GM12872 (cell line): ENCODE measurements at regions not wholly inside any gene's neighbourhood (a gene's known extent, or its start where the extent isn't known, plus 50 kb on each side); places are given as distances from the start of the nearest gene placed in this dataset.
A peak's percentile ranks its signal among the peaks of the same experiment; 100 is the strongest.

Experiments
- TF ChIP-seq, protein P1 (sequence below): IDR thresholded peaks from 3 replicates; pipeline ENCODE4 v1.5.1; 2011; ENCODE audit warnings: low read depth, mild to moderate bottlenecking, low read length, moderate library complexity; ENCODE audit not compliant: insufficient read depth

DNA sequence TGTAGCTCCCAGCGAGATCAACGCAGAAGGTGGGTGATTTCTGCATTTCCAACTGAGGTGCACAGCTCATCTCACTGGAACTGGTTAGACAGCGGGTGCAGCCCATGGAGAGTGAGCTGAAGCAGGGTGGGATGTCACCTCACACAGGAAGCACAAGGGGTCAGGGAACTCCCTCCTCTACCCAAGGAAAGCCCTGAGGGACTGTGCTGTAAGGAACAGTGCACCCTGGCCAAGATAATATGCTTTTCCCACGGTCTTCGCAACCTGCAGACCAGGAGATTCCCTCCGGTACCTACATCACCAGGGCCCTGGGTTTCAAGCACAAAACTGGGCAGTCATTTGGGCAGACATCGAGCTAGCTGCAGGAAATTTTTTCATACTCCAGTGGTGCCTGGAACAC is 216.4 kb upstream of the TET2 start:
- TF ChIP-seq, protein P1, sequence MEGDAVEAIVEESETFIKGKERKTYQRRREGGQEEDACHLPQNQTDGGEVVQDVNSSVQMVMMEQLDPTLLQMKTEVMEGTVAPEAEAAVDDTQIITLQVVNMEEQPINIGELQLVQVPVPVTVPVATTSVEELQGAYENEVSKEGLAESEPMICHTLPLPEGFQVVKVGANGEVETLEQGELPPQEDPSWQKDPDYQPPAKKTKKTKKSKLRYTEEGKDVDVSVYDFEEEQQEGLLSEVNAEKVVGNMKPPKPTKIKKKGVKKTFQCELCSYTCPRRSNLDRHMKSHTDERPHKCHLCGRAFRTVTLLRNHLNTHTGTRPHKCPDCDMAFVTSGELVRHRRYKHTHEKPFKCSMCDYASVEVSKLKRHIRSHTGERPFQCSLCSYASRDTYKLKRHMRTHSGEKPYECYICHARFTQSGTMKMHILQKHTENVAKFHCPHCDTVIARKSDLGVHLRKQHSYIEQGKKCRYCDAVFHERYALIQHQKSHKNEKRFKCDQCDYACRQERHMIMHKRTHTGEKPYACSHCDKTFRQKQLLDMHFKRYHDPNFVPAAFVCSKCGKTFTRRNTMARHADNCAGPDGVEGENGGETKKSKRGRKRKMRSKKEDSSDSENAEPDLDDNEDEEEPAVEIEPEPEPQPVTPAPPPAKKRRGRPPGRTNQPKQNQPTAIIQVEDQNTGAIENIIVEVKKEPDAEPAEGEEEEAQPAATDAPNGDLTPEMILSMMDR, result no peak

DNA sequence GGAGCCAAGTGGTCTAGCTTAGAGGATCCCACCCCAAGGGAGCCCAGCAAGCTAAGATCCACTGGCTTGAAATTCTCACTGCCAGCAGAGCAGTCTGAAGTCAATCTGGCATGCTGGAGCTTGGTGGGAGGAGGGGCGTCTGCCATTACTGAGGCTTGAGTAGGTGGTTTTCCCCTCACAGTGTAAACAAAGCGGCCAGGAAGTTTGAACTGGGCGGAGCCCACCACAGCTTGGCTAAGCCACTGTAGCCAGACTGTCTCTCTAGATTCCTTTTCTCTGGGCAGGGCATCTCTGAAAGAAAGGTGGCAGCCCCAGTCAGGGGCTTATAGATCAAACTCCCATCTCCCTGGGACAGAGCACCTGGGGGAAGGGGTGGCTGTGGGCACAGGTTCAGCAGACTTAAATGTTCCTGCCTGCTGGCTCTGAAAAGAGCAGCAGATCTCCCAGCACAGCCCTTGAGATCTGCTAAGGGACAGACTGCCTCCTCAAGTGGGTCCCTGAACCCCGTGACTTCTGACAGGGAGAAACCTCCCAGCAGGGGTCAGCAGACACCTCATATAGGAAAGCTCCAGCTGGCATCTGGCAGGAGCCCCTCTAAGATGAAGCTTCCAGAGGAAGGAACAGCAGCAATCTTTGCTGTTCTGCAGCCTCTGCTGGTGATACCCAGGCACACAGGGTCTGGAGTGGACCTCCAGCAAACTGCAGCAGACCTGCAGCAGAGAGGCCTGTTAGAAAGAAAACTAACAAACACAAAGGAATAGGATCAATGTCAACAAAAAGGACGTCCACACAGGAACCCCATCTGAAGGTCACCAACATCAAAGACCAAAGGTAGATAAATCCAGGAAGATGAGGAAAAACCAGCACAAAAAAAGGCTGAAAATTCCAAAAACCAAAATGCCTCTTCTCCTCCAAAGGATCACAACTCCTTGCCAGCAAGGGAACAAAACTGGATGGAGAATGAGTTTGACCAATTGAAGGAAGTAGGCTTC is 215.6 kb upstream of the TET2 start:
- TF ChIP-seq, protein P1, result peak; percentile 44; the same call in 2 of the 3 replicates

DNA sequence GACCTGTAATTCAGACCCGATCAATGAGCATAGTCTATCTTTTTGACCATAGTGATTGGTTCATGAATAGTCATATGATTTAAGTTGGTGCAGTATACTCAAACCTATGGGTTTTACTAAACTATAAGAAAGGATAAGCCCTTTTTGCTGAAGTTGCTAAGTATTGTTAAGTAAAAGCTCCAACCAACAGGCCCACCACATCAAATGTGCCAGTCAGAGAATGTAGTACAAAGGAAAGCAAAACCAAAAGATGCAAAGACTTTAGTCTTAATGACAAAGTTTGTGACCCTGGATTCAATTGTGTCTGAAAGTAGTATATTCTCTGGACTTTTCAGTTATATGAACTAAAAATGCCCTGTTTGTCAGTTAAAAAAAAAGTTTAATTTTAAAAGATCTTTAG is 208.1 kb upstream of the TET2 start:
- TF ChIP-seq, protein P1, result no peak

DNA sequence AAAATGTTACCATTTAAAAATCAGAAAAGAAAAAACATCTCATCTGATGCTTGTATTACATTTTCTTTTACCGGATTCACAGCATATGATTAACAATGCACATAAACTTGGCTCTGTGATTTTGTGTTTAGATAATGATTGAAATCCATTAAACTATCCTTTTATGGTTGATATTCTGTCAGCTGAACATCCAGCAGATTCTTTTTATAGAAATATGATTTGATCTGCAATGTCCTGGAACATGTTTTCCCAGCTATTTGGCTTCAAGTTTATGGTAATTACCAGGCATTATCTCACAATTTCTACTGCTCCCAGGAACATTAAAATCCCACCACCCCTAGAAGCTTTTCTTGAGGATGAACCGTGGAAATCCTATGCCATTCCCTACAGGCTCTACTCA is 205.7 kb upstream of the TET2 start:
- TF ChIP-seq, protein P1, result no peak

DNA sequence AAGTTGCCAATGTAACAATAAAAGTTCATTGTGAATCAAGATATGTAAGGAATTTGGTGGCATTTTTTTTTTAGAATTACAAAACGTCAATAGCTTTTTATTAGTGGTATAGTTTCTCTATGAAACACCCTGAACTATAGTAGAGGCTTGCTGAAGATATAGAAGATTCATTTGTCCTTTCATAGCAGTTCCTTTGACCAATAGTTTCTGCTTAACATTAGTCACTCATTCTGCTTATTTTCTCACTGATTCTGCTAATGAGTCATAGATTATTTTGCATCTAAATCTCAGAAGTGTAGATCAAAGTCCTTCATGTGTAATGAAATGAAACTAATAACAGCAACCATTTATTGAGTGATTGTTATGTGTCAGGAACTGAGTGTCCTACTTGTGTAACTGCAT is 205.0 kb upstream of the TET2 start:
- TF ChIP-seq, protein P1, result no peak

DNA sequence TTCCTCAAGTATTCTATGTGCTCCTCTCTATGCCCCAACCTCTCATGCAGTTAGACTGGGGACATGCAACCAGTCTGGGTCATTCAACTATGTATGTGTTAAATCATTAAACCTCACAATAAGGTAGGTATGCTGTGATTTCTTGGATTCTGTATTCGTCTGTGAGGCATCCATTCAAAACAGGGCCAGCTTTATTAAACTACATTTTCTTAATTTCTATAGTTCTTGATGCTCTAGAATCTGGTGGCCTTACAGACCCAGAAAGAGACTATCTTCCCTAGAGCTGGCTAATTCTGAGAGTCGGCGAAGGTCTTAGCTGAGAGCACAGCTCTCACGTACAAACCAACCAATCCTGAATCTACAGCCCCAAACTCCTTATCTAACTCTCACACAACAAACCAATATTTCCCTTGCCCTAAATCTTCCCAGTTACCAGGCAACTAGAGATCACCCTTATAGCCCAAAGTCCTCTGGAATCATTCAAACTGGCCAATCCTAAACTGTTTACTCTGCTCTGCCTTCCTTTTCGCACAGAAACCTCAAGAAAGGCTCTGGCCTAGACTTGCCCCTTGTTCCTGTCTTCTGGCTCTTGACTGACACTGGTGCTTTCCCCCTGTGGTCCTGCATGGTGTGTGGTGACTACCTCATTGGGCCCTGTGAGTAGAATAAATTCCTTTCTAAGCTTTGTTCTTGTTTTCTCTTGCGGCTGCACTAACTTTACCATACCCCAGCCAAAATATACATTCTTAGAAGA is 203.5 kb upstream of the TET2 start:
- TF ChIP-seq, protein P1, result no peak

DNA sequence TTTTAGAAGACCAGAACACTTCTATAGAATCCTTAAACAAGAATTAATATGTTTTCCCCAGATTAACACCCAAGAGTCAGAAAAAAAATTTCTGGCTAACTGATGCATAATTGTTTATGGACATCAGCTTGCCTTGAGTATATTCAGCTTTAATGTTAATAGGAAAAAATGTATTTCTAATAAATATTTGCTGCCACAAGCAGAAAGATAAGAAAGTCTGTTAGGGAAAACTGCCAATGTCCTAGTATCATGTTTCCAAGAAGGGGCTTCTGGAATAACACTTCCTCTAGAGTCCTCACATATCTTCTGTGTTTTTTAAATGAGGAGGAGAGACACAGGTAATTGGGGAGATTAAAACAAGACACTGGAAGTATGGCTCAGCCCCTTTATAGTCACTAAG is 202.1 kb upstream of the TET2 start:
- TF ChIP-seq, protein P1, result no peak
